Glutamatergic neuron (in vitro differentiated cells): ENCODE measurements at regions not wholly inside any gene's neighbourhood (a gene's known extent, or its start where the extent isn't known, plus 50 kb on each side); places are given as distances from the start of the nearest gene placed in this dataset.

ENCODE experiments used
- DNase-seq: peaks from one replicate; pipeline ENCODE4 v3.0.0; 2022
- H3K27ac Mint-ChIP-seq: one replicate; pipeline ENCODE4 v1.8.0; 2020; ENCODE audit warnings: mild to moderate bottlenecking, mixed read lengths, inconsistent platforms; ENCODE audit not compliant: unreplicated experiment
- H3K27me3 Mint-ChIP-seq: one replicate; pipeline ENCODE4 v1.8.0; 2020; ENCODE audit warnings: mild to moderate bottlenecking, moderate library complexity, mixed read lengths, inconsistent platforms; ENCODE audit not compliant: unreplicated experiment
- H3K36me3 Mint-ChIP-seq: one replicate; pipeline ENCODE4 v1.8.0; 2020; ENCODE audit warnings: mild to moderate bottlenecking, mixed read lengths, inconsistent platforms; ENCODE audit not compliant: unreplicated experiment
- H3K4me1 Mint-ChIP-seq: one replicate; pipeline ENCODE4 v1.8.0; 2020; ENCODE audit warnings: mild to moderate bottlenecking, low read depth, mixed read lengths, inconsistent platforms; ENCODE audit not compliant: unreplicated experiment
- H3K4me3 Mint-ChIP-seq: one replicate; pipeline ENCODE4 v1.8.0; 2020; ENCODE audit warnings: mild to moderate bottlenecking, mixed read lengths, inconsistent platforms; ENCODE audit not compliant: unreplicated experiment
- H3K9me3 Mint-ChIP-seq: one replicate; pipeline ENCODE4 v1.8.0; 2020; ENCODE audit warnings: mild to moderate bottlenecking, moderate library complexity, mixed read lengths, inconsistent platforms; ENCODE audit not compliant: unreplicated experiment
- CTCF ChIP-seq: fragments of 200-600 bp; sonication (generic); IDR thresholded peaks from one replicate; pipeline ENCODE4 v1.5.0; 2021; ENCODE audit not compliant: partially characterized antibody, unreplicated experiment

DNA sequence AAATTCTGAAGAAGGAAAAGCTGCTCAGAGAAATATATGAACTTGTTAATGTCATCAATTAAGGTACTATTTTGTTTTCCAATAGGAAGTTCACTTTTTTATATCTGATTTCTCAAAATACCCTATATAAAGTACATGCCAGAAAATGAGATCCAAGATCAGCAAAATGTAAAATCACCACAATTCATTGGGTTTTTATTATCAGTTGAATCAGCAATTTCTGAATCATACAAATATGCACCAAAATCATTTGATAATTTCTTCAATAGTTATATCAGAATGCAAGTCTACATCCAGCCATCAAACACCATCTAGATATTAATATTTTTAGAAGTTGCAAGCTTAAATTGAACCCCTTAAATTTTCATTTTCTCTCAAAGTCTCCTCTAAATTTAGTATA is 1293.4 kb upstream of the NCAM2 start:
- Mint-ChIP-seq H3K9me3 (peaks cover 6% of the 10 kb centered on the region), H3K4me1 (no peaks in the 10 kb centered on the region), H3K36me3 (peaks cover 6% of the 10 kb centered on the region), H3K27ac (no peak overlapping the region), H3K27me3 (no peaks in the 10 kb centered on the region), H3K4me3 (no peak overlapping the region)
- no peak for DNase-seq
- TF ChIP-seq CTCF: no peak

DNA sequence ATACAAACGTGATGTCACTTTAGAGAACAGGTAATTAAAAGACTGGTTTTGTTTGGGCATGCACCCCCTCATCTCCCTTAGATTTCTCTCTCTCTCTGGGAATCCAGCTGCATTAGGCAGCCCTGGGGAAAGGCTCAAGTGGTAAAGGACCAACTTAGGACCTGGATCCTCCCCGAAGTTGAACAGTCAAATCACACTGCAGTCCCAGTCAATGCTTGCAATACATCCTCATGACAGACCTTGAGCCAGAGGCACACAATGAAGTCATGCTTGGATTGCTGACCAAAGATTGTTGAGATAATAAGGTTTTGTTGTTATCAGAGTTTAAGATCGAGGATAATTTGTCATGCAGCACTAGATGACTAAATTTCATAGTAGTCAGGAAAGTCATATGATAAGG is 1285.8 kb upstream of the NCAM2 start:
- no peaks in the 10 kb centered on the region for H3K27me3 Mint-ChIP-seq
- H3K27ac Mint-ChIP-seq: no peak overlapping the region
- H3K4me3 Mint-ChIP-seq: no peak overlapping the region
- H3K4me1 Mint-ChIP-seq: no peaks in the 10 kb centered on the region
- no peak for DNase-seq
- no peaks in the 10 kb centered on the region for H3K36me3 Mint-ChIP-seq
- no peaks in the 10 kb centered on the region for H3K9me3 Mint-ChIP-seq
- no peak for TF ChIP-seq CTCF

DNA sequence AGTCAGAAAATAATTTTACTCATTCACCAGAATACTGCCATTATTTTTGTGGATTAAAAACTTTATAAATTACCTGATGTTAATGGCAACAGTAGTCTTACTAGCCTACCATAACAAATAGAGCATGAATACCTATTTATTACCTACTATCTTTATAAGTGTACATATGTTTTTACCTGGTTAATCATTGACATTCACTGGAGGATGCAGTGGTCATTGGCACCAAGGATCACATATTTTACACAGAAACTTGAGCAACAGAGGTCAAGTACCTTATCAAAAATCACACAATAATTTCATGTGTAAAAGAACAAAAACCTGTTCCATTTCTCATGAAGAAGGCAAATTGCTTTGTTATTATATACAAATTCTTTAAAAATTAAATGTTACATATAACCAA is 1284.9 kb upstream of the NCAM2 start:
- no peaks in the 10 kb centered on the region for H3K9me3 Mint-ChIP-seq
- H3K27ac Mint-ChIP-seq: no peak overlapping the region
- no peak for TF ChIP-seq CTCF
- no peaks in the 10 kb centered on the region for H3K36me3 Mint-ChIP-seq
- H3K27me3 Mint-ChIP-seq: no peaks in the 10 kb centered on the region
- no peaks in the 10 kb centered on the region for H3K4me1 Mint-ChIP-seq
- no peak for DNase-seq
- H3K4me3 Mint-ChIP-seq: no peak overlapping the region

DNA sequence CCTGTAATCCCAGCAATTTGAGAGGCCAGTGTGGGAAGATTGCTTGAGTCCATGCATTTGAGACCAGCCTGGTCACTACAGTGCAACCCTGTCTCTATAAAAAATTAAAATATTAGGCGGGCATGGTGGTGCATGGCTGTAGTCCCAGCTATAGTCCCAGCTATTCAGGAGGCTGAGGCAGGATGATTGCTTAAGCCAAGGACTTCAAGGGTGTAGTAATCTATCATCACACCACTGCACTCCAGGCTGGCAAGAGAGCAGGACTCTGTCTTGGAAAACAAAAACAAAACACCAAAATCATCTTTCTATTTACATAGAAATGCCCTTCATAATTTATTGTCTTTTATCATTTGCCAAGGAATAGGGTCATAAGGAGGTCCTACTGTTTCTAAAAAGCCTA is 1274.1 kb upstream of the NCAM2 start:
- no peak overlapping the region for H3K4me3 Mint-ChIP-seq
- peaks cover 4% of the 10 kb centered on the region for H3K36me3 Mint-ChIP-seq
- no peak overlapping the region for H3K27ac Mint-ChIP-seq
- no peaks in the 10 kb centered on the region for H3K4me1 Mint-ChIP-seq
- H3K27me3 Mint-ChIP-seq: no peaks in the 10 kb centered on the region
- H3K9me3 Mint-ChIP-seq: no peaks in the 10 kb centered on the region
- no peak for DNase-seq
- no peak for TF ChIP-seq CTCF

DNA sequence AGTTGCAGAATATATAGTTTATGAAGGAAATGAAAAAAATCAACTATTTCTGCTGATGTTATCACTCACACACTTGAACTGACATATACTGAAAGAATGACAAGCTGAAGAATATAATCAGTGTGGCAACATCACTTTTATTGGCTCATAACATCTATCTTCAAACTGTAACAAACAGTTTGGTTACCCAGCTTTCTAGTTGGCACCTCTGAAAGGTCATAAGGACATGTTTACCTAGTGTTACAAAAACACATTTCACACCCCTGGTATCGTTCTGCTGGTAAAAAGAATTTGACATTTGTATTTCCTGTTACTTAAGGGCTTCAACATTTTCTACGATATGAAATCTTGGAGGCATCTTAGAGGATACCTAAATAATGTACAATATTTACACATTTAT is 1267.0 kb upstream of the NCAM2 start:
- Mint-ChIP-seq H3K36me3 (no peaks in the 10 kb centered on the region), H3K9me3 (no peaks in the 10 kb centered on the region)

More for the DNA sequence above, 1267.0 kb upstream of the NCAM2 start:
- Mint-ChIP-seq H3K4me1 (no peaks in the 10 kb centered on the region), H3K27ac (no peak overlapping the region), H3K4me3 (no peak overlapping the region), H3K27me3 (no peaks in the 10 kb centered on the region)
- DNase-seq: no peak
- TF ChIP-seq CTCF: no peak
